VCaP (cell line): ENCODE measurements at regions not wholly inside any gene's neighbourhood (a gene's known extent, or its start where the extent isn't known, plus 50 kb on each side); places are given as distances from the start of the nearest gene placed in this dataset.

Experiments
- H3K27ac ChIP-seq: fragments of 450-650 bp; 2 replicates; pipeline ENCODE4 v1.5.1; 2017
- TF ChIP-seq, protein P1 (sequence below): fragments of 450-650 bp; conservative IDR thresholded peaks from 2 replicates; pipeline ENCODE4 v1.5.1; 2017; ENCODE audit warnings: mild to moderate bottlenecking, moderate library complexity

DNA sequence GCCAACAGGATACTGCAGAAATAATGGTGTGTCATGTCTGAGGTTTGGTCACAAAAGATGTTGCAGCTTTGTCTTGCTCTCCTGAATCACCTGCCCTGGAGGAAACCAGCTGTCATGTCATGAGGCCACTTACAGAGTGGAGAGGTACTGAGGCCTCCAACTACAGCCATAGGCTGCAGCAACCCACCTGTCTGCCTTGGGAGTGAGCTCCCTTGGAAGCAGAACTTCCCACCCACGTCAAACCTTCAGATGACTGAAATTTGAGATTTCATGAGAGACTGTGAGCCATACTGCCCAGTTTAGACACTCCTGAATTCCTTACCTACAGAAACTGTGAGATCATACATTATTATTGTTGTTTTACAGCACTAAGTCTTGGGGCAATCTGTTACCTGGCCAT lies 475.9 kb downstream of the HS3ST3B1 start:
- no peak overlapping the region for H3K27ac ChIP-seq
- TF ChIP-seq, protein P1, sequence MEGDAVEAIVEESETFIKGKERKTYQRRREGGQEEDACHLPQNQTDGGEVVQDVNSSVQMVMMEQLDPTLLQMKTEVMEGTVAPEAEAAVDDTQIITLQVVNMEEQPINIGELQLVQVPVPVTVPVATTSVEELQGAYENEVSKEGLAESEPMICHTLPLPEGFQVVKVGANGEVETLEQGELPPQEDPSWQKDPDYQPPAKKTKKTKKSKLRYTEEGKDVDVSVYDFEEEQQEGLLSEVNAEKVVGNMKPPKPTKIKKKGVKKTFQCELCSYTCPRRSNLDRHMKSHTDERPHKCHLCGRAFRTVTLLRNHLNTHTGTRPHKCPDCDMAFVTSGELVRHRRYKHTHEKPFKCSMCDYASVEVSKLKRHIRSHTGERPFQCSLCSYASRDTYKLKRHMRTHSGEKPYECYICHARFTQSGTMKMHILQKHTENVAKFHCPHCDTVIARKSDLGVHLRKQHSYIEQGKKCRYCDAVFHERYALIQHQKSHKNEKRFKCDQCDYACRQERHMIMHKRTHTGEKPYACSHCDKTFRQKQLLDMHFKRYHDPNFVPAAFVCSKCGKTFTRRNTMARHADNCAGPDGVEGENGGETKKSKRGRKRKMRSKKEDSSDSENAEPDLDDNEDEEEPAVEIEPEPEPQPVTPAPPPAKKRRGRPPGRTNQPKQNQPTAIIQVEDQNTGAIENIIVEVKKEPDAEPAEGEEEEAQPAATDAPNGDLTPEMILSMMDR = no peak

DNA sequence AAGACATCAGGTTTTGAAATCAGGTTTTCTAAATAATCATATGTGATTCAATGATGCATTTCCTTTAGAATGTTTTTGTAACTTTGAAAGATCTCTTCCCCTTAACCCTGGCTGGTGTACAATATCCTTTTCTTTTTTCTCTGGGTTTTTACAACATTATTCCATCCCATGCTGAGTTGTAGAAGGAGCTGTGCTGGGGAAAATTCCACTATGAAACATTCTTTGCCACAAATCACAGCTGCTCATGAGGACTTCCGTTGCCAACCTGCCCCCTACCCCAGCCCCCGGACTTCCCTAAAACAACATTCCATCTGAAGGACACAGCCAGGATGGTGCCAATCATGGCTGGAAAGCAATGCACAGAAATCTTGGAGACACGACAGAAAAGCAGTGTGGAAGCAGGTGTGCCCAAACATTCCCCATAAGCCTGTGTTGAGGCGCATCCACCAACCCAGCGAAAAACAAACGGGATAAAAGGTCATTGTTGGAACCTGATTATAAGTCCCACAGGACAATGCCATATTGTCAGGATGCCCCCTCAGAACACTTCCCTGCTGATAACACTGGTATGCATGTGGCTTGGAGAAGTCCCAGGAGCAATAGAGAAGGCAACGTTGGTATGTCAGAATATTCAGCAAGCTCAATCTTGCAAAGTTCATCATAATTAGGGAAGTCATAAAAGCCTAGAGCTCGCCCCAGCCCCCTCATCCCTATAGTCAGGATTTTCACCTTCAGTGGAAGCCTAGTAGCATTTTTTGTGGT lies 475.0 kb downstream of the HS3ST3B1 start:
- TF ChIP-seq, protein P1 = no peak
- H3K27ac ChIP-seq = no peak overlapping the region

DNA sequence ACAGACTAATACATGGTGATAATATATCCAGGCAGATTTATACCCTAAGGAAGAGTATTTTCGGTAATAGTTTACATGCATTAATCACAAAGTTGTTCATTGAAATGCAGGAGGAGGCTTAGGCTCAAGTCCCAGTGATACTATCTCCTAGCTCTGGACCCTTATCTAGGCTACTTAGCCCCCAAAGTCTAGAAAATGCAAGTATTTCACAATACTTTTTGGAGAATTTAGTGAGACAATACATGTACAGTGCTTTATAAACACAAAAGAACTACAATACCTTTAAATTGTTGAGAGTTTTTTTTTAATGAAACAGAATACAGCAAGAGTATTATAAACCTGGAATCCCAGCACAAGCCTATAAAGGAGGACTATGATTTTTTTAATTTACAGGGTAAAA lies 473.9 kb downstream of the HS3ST3B1 start:
- TF ChIP-seq, protein P1 = no peak
- no peak overlapping the region for H3K27ac ChIP-seq

DNA sequence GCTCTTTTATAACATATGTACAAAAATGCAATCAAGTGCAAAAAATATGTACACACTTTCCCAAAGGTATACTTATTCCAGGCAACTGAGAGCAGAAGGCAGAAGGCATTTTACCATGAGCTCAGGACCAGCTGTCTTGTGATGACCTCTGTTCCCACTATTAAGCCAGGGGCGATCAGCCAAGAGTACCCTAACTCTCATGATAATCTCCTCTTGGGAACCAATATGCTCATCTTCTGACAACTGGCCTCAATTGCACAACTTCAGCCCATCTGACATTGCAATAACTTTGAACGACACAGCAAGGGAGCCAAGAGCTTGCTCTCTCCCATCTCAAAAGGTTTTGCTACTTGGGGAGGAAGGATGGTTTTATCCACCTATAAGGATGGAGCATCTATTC lies 471.9 kb downstream of the HS3ST3B1 start:
- TF ChIP-seq, protein P1 = no peak
- H3K27ac ChIP-seq = no peak overlapping the region

DNA sequence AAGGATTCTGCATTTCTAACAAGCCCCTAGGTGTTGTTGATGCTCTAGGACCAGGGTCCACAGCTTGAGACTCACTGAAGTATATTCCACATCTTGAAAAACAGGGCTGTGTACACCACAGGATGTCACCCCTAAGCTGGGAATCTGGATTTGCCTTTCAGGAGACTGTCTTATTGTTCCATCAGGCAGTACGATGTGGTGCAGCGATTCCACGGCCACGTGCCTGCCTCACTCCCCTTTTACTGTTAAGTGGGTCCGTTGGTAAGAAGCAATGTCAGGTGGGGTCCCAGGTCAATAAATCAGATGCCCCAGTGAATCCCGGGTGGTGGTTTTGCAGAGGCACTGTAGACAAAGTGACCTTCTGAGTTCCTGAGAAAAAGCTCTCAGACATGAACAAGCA lies 470.7 kb downstream of the HS3ST3B1 start:
- TF ChIP-seq, protein P1 = no peak
- H3K27ac ChIP-seq = no peak overlapping the region

DNA sequence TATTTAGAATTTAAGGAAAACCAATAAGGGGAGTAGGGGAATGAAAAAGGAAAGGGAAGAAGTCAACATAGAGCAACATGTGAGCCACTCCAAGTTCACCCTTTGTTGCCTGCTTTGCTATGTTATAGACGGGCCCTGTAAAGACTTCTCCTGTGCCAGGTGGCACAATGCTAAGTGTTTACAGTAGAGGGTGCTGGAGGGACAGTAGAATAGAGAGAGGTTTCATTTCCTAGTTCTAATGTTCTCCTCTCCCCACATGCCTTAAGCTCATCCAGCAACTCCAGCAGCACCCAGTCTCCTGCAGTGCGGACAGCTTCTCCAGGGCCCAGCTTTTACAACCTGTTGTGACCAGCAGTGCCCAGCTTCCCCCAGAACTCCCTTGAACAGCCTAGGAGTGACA lies 468.0 kb downstream of the HS3ST3B1 start:
- TF ChIP-seq, protein P1 = peak; percentile 54
- H3K27ac ChIP-seq = no peak overlapping the region

DNA sequence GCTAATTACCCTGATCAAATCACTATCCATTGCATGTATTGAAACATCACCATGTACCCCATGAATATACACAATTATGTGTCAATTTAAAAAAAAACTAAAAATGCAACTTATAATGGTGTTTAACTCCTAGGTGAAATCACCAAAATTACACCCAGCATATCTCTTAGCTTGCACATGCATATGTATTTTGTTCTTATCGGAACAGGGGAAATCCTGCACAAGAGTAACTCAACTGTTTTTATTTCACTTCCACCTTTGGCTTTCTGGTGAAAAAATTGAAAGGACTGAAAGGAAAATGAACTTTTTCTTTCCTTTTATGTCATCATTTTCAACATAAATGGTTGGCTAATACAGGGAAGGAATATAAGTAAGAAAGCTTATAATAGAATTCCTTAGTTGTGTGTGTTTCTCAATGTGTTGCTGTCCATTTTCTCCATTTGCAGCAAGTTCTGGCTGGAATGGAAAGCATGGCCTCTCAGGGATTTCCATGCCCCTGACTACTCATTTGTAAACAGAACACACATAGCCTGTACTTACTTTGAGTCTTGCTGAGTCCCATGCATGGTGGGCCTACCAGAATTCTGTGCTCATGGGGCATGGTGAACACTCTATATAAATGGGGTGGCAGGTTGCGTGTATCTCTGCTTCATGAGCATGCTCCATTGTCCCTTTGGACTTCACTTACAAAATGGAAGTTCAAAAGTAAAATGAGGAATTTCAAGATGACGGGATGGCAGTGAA lies 462.0 kb downstream of the HS3ST3B1 start:
- H3K27ac ChIP-seq = no peak overlapping the region
- TF ChIP-seq, protein P1 = no peak
